ENCODE measurements at regions not wholly inside any gene's neighbourhood (a gene's known extent, or its start where the extent isn't known, plus 50 kb on each side); places are given as distances from the start of the nearest gene placed in this dataset.

DNA sequence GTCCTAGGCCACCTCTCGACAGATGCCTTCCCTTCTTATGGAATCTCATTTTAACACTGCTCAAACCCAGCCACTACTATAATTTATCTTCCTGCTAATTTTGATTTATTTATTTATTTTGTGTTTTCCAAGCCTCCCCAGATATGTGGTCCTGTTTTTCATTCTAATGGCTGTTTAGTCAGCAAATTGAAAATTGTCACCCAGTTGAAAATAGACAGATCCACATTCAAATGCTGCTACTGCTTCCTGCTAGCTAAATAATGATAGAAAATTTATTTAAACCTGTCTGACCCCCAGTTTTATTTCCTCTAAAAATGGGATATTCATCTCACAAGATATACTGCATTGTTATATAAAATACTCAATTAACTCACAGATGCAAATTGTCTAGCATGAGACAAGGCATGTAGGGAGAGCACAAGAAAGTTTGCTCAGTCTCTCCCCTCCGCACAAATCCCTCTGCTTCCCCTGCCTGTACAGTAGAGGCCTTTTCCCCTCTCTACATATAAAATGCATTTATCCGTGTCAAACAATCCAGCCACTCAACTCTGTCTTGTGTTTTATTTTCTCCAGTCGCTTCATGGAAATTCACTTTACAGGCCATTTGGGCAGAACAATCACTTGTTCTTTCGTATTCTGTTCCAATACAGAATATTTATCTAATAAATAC lies 389.9 kb downstream of the SOX11 start:
- dilution Hi-C loops (cut with MboI; ENCODE audit: extremely low pct_ligation_motif_present, low sequenced_read_pairs) = no loop called here
- no peak for TF ChIP-seq EZH2 (IDR thresholded peaks at IDR 0.05; ENCODE audit: low read length)
- TF ChIP-seq, protein P1, sequence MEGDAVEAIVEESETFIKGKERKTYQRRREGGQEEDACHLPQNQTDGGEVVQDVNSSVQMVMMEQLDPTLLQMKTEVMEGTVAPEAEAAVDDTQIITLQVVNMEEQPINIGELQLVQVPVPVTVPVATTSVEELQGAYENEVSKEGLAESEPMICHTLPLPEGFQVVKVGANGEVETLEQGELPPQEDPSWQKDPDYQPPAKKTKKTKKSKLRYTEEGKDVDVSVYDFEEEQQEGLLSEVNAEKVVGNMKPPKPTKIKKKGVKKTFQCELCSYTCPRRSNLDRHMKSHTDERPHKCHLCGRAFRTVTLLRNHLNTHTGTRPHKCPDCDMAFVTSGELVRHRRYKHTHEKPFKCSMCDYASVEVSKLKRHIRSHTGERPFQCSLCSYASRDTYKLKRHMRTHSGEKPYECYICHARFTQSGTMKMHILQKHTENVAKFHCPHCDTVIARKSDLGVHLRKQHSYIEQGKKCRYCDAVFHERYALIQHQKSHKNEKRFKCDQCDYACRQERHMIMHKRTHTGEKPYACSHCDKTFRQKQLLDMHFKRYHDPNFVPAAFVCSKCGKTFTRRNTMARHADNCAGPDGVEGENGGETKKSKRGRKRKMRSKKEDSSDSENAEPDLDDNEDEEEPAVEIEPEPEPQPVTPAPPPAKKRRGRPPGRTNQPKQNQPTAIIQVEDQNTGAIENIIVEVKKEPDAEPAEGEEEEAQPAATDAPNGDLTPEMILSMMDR (optimal IDR thresholded peaks at IDR 0.05 in 1 of 3, IDR thresholded peaks at IDR 0.05 in 1 of 3, conservative IDR thresholded peaks at IDR 0.05 in 1 of 3; ENCODE audit: extremely low read depth in 1 of 3, insufficient read depth in 2 of 3, low read length in 3 of 3) = no peak
- H2AFZ ChIP-seq (ENCODE audit: control insufficient read depth, low read length) = no peak overlapping the region

DNA sequence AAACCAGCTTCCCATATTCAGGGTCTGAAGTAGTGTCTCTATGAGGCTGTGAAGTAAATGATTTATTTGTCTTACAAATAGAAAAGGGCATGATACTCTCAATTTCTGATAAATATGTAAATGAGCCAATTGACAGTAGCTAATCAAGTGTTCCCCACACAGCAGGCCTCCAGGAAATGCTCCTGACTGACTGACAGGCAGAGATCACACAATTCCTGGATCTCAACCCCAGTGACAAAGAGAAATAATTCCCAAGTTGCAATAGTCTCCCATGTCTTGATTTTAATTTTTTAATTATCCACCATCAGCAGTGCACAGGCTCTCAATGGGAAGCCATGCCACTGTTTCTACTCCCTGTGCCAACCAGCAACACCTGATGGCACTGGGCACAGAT lies 390.4 kb downstream of the SOX11 start:
- dilution Hi-C loops (cut with MboI; ENCODE audit: extremely low pct_ligation_motif_present, low sequenced_read_pairs) = no loop called here
- H3K36me3 ChIP-seq (ENCODE audit: control insufficient read depth in 2 of 2, extremely low read depth in 1 of 2, insufficient read depth in 2 of 2, low read length in 2 of 2) = no peaks in the 10 kb centered on the region
- H3K9me1 ChIP-seq (ENCODE audit: control insufficient read depth, extremely low read depth, insufficient read depth, low read length) = no peaks in the 10 kb centered on the region
- H3K4me1 ChIP-seq (ENCODE audit: control insufficient read depth, extremely low read depth, insufficient read depth, low read length) = no peaks in the 10 kb centered on the region
- no peak overlapping the region for H2AFZ ChIP-seq (ENCODE audit: control insufficient read depth, low read length)
- no peak overlapping the region for H3K9ac ChIP-seq (ENCODE audit: control insufficient read depth, extremely low read depth, insufficient read depth, low read length)
- TF ChIP-seq, protein P1 (optimal IDR thresholded peaks at IDR 0.05 in 1 of 3, IDR thresholded peaks at IDR 0.05 in 1 of 3, conservative IDR thresholded peaks at IDR 0.05 in 1 of 3; ENCODE audit: extremely low read depth in 1 of 3, insufficient read depth in 2 of 3, low read length in 3 of 3) = no peak
- no peak for TF ChIP-seq EZH2 (IDR thresholded peaks at IDR 0.05; ENCODE audit: low read length)
- FAIRE-seq = no peak
- no peak for DNase-seq (ENCODE audit: low read depth, low spot score)
- no peak overlapping the region for H3K4me3 ChIP-seq (ENCODE audit: control insufficient read depth in 2 of 3, extremely low read depth in 1 of 3, insufficient read depth in 2 of 3, low read depth in 1 of 3, low read length in 3 of 3)
- H3K79me2 ChIP-seq (ENCODE audit: control insufficient read depth, insufficient read depth, low read length) = no peaks in the 10 kb centered on the region
- no peak overlapping the region for H3K4me2 ChIP-seq (ENCODE audit: control insufficient read depth, extremely low read depth, insufficient read depth, low read depth, low read length)
- no peaks in the 10 kb centered on the region for H4K20me1 ChIP-seq (ENCODE audit: control insufficient read depth, extremely low read depth, insufficient read depth, low read length)
- H3K27ac ChIP-seq (ENCODE audit: control insufficient read depth, insufficient read depth, low read length) = no peak overlapping the region
- H3K27me3 ChIP-seq (ENCODE audit: control insufficient read depth, extremely low read depth, insufficient read depth, low read length) = no peaks in the 10 kb centered on the region
- peaks cover 9% of the 10 kb centered on the region for H3K9me3 ChIP-seq (ENCODE audit: control insufficient read depth, low read depth, low read length)

More for the DNA sequence above, 389.9 kb downstream of the SOX11 start:
- Histone ChIP-seq H3K4me3 (ENCODE audit: control insufficient read depth in 2 of 3, extremely low read depth in 1 of 3, insufficient read depth in 2 of 3, low read depth in 1 of 3, low read length in 3 of 3) (no peak overlapping the region), H3K4me1 (ENCODE audit: control insufficient read depth, extremely low read depth, insufficient read depth, low read length) (no peaks in the 10 kb centered on the region), H4K20me1 (ENCODE audit: control insufficient read depth, extremely low read depth, insufficient read depth, low read length) (no peaks in the 10 kb centered on the region), H3K4me2 (ENCODE audit: control insufficient read depth, extremely low read depth, insufficient read depth, low read depth, low read length) (no peak overlapping the region), H3K27ac (ENCODE audit: control insufficient read depth, insufficient read depth, low read length) (no peak overlapping the region), H3K9me3 (ENCODE audit: control insufficient read depth, low read depth, low read length) (peaks cover 9% of the 10 kb centered on the region), H3K27me3 (ENCODE audit: control insufficient read depth, extremely low read depth, insufficient read depth, low read length) (no peaks in the 10 kb centered on the region), H3K79me2 (ENCODE audit: control insufficient read depth, insufficient read depth, low read length) (no peaks in the 10 kb centered on the region), H3K9ac (ENCODE audit: control insufficient read depth, extremely low read depth, insufficient read depth, low read length) (no peak overlapping the region), H3K36me3 (ENCODE audit: control insufficient read depth in 2 of 2, extremely low read depth in 1 of 2, insufficient read depth in 2 of 2, low read length in 2 of 2) (no peaks in the 10 kb centered on the region), H3K9me1 (ENCODE audit: control insufficient read depth, extremely low read depth, insufficient read depth, low read length) (no peaks in the 10 kb centered on the region)
- DNase-seq (ENCODE audit: low read depth, low spot score) (no peak), FAIRE-seq (no peak)
